ENCODE measurements at regions not wholly inside any gene's neighbourhood (a gene's known extent, or its start where the extent isn't known, plus 50 kb on each side); places are given as distances from the start of the nearest gene placed in this dataset.
A peak's percentile ranks its signal among the peaks of the same experiment; 100 is the strongest.

DNA sequence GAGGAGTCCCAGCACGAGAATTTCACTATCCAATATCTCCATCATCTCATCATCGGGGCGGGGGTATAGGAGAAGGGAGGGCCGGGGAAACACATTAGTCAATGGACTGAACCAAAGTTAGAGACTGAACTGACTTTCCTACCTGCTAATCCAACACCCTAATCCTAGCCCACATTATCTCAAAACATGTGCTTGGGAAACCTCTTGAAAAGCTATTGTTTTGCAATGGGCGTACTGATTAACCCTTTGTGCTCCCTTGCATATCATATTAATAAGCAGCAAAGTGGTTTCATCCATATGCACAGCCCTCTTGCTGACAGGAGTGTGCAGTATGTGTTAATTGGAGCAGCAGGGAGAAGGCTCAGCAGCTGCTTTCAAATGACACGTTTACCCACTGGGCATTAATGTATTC lies 125.7 kb upstream of the GRIP1 start:
- WGBS (ENCODE audit: insufficient coverage) = 86% methylated on average over 6 of the region's 6 CpGs
- Mint-ChIP-seq H3K4me3 (no peak overlapping the region), H3K4me1 (peaks cover 14 to 18% of the 10 kb centered on the region in 2 donors), H3K9me3 (no peaks in the 10 kb centered on the region), H3K27ac (no peak overlapping the region), H3K27me3 (ENCODE audit: low read depth in 2 of 2) (peaks cover 9 to 27% of the 10 kb centered on the region in 2 donors), H3K36me3 (no peaks in the 10 kb centered on the region)
- no peak for DNase-seq
- H3K4me1 ChIP-seq (ENCODE audit: control insufficient read depth, insufficient read depth, low read length) = no peaks in the 10 kb centered on the region
- H3K27me3 ChIP-seq (ENCODE audit: control insufficient read depth, insufficient read depth, low read length) = no peaks in the 10 kb centered on the region
- intact Hi-C loops (cut with micrococcal nuclease) = no loop called here
- H3K36me3 ChIP-seq (ENCODE audit: control insufficient read depth, insufficient read depth, low read length) = no peaks in the 10 kb centered on the region
- H3K4me3 ChIP-seq (ENCODE audit: low read length) = no peak overlapping the region
- ATAC-seq = no peak
- no peaks in the 10 kb centered on the region for H3K9me3 ChIP-seq (ENCODE audit: control insufficient read depth, insufficient read depth, low read length)
- TF ChIP-seq, protein P1, sequence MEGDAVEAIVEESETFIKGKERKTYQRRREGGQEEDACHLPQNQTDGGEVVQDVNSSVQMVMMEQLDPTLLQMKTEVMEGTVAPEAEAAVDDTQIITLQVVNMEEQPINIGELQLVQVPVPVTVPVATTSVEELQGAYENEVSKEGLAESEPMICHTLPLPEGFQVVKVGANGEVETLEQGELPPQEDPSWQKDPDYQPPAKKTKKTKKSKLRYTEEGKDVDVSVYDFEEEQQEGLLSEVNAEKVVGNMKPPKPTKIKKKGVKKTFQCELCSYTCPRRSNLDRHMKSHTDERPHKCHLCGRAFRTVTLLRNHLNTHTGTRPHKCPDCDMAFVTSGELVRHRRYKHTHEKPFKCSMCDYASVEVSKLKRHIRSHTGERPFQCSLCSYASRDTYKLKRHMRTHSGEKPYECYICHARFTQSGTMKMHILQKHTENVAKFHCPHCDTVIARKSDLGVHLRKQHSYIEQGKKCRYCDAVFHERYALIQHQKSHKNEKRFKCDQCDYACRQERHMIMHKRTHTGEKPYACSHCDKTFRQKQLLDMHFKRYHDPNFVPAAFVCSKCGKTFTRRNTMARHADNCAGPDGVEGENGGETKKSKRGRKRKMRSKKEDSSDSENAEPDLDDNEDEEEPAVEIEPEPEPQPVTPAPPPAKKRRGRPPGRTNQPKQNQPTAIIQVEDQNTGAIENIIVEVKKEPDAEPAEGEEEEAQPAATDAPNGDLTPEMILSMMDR (IDR thresholded peaks at IDR 0.05) = no peak
- no peak overlapping the region for H3K27ac ChIP-seq (ENCODE audit: low read length)

DNA sequence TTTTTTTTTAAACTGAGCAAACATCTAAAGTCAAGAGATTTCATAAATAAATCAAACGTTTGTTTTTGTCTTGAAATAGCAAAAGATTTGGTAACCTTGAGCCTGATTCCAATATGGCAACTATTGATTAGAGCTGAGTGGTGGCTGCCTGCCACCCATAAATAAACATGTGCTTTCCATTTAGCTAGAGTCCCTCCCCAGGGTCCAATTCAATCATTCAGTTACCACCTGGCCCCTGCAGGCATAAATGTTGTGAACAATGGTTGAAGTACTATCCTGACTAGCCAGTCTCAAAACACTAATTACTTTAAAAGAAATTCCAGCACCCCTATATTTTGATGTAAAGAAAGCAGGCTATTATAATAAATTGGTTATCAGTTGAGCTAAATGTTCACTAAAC lies 129.7 kb upstream of the GRIP1 start:
- Mint-ChIP-seq H3K27me3 (ENCODE audit: low read depth in 2 of 2) (peaks cover 6 to 22% of the 10 kb centered on the region in 2 donors), H3K36me3 (no peaks in the 10 kb centered on the region), H3K4me1 (peaks cover 24 to 27% of the 10 kb centered on the region in 2 donors), H3K27ac (no peak overlapping the region), H3K4me3 (no peak overlapping the region), H3K9me3 (no peaks in the 10 kb centered on the region)
- Histone ChIP-seq H3K27ac (ENCODE audit: low read length) (no peak overlapping the region), H3K36me3 (ENCODE audit: control insufficient read depth, insufficient read depth, low read length) (no peaks in the 10 kb centered on the region), H3K4me3 (ENCODE audit: low read length) (no peak overlapping the region), H3K27me3 (ENCODE audit: control insufficient read depth, insufficient read depth, low read length) (no peaks in the 10 kb centered on the region), H3K9me3 (ENCODE audit: control insufficient read depth, insufficient read depth, low read length) (no peaks in the 10 kb centered on the region), H3K4me1 (ENCODE audit: control insufficient read depth, insufficient read depth, low read length) (peaks cover 2% of the 10 kb centered on the region)
- intact Hi-C loops (cut with micrococcal nuclease) = no loop called here
- no peak for DNase-seq
- WGBS (ENCODE audit: insufficient coverage) = 83% methylated on average over 1 of the region's 1 CpG
- no peak for ATAC-seq
- TF ChIP-seq, protein P1 (IDR thresholded peaks at IDR 0.05) = no peak

DNA sequence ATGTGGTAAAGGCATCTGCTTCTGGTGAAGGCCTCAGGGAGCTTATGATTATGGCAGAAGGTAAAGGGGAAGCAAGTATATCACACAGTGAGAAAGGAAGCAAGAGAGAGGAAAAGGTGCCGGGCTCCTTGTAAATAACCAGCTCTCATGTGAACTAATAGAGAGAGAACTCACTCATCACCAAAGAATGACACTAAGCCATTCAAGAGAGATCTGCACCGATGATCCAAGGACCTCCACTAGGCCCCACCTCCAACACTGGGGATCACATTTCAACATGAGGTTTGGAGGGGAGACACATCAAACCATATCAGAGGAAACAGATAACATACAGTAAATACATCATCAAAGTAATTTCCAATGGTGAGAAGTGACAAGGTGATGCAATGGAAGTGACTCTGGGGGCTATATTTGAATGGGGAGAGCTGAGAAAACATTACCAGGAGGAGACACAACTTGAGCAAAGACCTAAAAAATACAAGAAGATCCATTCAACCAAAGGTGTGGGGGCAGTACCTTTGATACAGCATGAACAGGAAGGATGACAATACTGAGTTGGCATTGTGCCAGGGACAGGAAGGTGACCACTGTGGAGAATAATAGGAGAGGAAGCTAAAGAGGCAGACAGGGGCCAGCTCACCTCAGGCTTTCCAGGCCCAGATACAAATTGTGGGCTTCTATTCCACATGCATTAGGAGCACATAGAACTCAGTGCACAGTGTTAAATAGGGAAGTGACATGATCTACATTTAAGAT lies 134.4 kb upstream of the GRIP1 start:
- Histone ChIP-seq H3K4me3 (ENCODE audit: low read length) (no peak overlapping the region), H3K36me3 (ENCODE audit: control insufficient read depth, insufficient read depth, low read length) (no peaks in the 10 kb centered on the region), H3K4me1 (ENCODE audit: control insufficient read depth, insufficient read depth, low read length) (peaks cover 4% of the 10 kb centered on the region), H3K9me3 (ENCODE audit: control insufficient read depth, insufficient read depth, low read length) (no peaks in the 10 kb centered on the region), H3K27ac (ENCODE audit: low read length) (no peak overlapping the region), H3K27me3 (ENCODE audit: control insufficient read depth, insufficient read depth, low read length) (no peaks in the 10 kb centered on the region)
- Mint-ChIP-seq H3K36me3 (no peaks in the 10 kb centered on the region), H3K9me3 (no peaks in the 10 kb centered on the region), H3K4me3 (no peak overlapping the region), H3K27ac (peak overlapping the region; percentile 39 to 44), H3K4me1 (peaks cover 15 to 18% of the 10 kb centered on the region in 2 donors), H3K27me3 (ENCODE audit: low read depth in 2 of 2) (no peaks in the 10 kb centered on the region)
- TF ChIP-seq, protein P1 (IDR thresholded peaks at IDR 0.05) = no peak
- DNase-seq (peak in 1 of 2 donors; percentile 47), ATAC-seq (peak in 1 of 3 donors; percentile 18)
- no CpG with 5 or more reads among the region's 2 CpGs for WGBS (ENCODE audit: insufficient coverage)
- intact Hi-C loops (cut with micrococcal nuclease) = no loop called here

DNA sequence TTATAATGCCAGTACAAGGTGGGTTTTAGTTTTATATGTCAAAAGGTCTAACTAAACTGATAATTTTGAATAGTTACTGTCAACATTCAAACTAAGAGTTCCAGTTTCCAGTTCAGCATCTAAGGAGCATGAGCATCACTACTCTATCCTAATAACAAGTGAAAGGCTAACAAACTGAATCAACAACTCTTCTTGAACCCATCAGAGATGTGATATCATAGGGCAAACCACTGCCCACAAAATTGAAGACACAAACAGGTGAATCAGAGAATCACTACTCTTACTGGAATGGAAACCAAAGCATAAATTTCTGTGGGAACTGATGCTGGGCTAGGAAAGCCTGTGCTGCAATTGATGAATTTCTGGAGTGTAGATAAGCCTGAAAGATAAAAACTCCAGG lies 140.7 kb upstream of the GRIP1 start:
- Mint-ChIP-seq H3K27me3 (ENCODE audit: low read depth in 2 of 2) (no peaks in the 10 kb centered on the region), H3K4me3 (no peak overlapping the region), H3K9me3 (no peaks in the 10 kb centered on the region), H3K4me1 (no peaks in the 10 kb centered on the region), H3K36me3 (no peaks in the 10 kb centered on the region), H3K27ac (no peak overlapping the region)
- ATAC-seq = no peak
- TF ChIP-seq, protein P1 (IDR thresholded peaks at IDR 0.05) = no peak
- H3K4me1 ChIP-seq (ENCODE audit: control insufficient read depth, insufficient read depth, low read length) = no peaks in the 10 kb centered on the region
- intact Hi-C loops (cut with micrococcal nuclease) = no loop called here
- H3K9me3 ChIP-seq (ENCODE audit: control insufficient read depth, insufficient read depth, low read length) = no peaks in the 10 kb centered on the region
- no peak for DNase-seq
- no peak overlapping the region for H3K4me3 ChIP-seq (ENCODE audit: low read length)
- no peaks in the 10 kb centered on the region for H3K36me3 ChIP-seq (ENCODE audit: control insufficient read depth, insufficient read depth, low read length)
- H3K27ac ChIP-seq (ENCODE audit: low read length) = no peak overlapping the region
- no peaks in the 10 kb centered on the region for H3K27me3 ChIP-seq (ENCODE audit: control insufficient read depth, insufficient read depth, low read length)
